NB4 (cell line): ENCODE measurements at regions not wholly inside any gene's neighbourhood (a gene's known extent, or its start where the extent isn't known, plus 50 kb on each side); places are given as distances from the start of the nearest gene placed in this dataset.

Experiments
- DNase-seq: peaks from one replicate; pipeline ENCODE4 v3.0.0; 2010; ENCODE audit warnings: low read depth
- H3K4me3 ChIP-seq: one replicate; pipeline ENCODE4 v1.5.1; 2011; ENCODE audit warnings: mild to moderate bottlenecking, low read depth, low read length, moderate library complexity
- MYC ChIP-seq: IDR thresholded peaks from 2 replicates; pipeline ENCODE4 v1.6.1; 2011; ENCODE audit warnings: low read depth, low read length
- POLR2A ChIP-seq: IDR thresholded peaks from 2 replicates; pipeline ENCODE4 v1.6.1; 2011; ENCODE audit warnings: mild to moderate bottlenecking; ENCODE audit not compliant: insufficient read length; ENCODE audit errors: extremely low read depth
- TF ChIP-seq, protein P1 (sequence below): IDR thresholded peaks from one replicate; pipeline ENCODE4 v1.5.1; 2012; ENCODE audit warnings: low read depth, low read length
- TF ChIP-seq, protein P2 (sequence below): IDR thresholded peaks from 2 replicates; pipeline ENCODE4 v1.6.1; 2011; ENCODE audit warnings: low read depth, low read length

DNA sequence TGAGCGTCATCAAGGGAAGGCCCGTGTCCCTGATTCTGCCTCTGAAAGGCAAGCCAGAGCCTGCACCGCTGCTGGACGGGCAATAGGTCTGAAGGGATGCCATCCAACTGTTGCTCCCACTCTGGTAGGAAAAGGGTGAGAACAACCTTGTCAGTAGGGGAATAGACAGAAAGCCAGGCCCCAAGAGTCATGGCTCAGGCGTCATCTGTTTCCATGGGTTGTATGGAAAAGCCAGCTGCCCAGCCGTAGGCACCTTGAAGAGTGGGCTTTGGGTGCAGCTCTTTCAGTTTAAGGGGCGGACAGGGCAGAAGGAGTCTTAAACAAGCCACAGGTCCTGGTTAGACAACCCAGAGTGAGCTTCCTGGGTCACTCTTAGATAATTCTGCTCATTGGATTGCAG, 66.5 kb downstream of the RNF6 start:
- DNase-seq: no peak
- no peak overlapping the region for H3K4me3 ChIP-seq
- TF ChIP-seq, protein P1, sequence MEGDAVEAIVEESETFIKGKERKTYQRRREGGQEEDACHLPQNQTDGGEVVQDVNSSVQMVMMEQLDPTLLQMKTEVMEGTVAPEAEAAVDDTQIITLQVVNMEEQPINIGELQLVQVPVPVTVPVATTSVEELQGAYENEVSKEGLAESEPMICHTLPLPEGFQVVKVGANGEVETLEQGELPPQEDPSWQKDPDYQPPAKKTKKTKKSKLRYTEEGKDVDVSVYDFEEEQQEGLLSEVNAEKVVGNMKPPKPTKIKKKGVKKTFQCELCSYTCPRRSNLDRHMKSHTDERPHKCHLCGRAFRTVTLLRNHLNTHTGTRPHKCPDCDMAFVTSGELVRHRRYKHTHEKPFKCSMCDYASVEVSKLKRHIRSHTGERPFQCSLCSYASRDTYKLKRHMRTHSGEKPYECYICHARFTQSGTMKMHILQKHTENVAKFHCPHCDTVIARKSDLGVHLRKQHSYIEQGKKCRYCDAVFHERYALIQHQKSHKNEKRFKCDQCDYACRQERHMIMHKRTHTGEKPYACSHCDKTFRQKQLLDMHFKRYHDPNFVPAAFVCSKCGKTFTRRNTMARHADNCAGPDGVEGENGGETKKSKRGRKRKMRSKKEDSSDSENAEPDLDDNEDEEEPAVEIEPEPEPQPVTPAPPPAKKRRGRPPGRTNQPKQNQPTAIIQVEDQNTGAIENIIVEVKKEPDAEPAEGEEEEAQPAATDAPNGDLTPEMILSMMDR: no peak
- TF ChIP-seq MYC: no peak
- TF ChIP-seq, protein P2, sequence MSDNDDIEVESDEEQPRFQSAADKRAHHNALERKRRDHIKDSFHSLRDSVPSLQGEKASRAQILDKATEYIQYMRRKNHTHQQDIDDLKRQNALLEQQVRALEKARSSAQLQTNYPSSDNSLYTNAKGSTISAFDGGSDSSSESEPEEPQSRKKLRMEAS: no peak

DNA sequence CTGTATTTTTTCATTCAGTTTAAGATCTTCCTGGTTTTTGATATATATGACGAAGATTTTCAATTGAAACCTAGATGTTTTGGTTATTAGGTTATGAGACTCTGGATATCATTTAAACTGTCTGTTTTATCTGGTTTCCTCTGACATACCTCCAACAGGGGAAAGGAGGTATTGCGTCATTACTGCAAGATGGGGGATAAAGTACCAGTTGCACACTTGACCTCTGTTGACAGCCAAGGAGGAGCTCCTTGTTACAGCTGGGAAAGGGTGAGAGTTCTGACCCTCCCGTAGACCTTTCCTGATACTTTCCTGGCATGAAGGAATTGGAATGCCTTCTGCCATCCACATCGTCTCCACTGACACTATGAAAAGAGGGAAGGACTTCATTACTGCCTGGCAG, 82.0 kb upstream of the SHISA2 start:
- TF ChIP-seq, protein P2: no peak
- DNase-seq: peak; percentile 16
- no peak overlapping the region for H3K4me3 ChIP-seq

DNA sequence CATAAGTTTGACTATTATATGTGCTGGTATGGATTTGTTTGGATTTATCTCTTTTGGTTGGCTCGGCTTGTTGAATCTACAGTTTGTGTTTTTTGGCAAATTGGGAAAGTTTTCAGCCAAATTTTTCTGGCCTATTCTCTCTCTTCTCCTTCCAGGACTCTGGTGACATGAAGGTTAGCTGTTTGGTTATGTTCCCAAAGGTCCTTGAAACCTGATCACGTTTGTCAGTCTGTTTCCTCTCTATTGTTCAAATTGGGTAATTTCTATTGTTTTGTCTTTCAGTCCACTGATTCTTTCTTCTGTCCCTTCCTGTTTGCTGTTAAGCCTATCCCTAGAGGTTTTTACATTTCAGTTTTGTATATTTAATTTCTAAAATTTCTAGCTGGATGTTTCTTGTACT, 81.5 kb upstream of the SHISA2 start:
- DNase-seq: no peak

DNA sequence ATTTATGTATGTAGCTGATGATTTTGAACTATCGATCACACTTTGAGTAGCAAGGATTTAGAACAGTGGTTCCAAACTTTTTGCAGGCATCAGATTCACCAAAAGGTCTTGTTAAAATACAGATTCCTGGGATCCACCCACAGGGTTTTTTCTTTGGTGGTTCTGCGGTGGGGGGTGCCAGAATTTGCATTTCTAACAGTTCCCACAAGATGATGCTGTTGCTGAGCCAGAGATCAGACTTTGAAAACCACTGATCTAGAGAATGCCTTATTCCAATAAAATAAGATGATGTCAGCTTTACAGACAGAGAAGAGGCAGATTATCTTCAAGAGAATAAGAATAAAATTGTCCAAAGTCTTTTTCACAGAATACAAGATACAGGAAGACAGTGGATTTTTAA, 80.9 kb upstream of the SHISA2 start:
- TF ChIP-seq POLR2A: no peak
- TF ChIP-seq, protein P1: peak; percentile 34
- no peak for TF ChIP-seq MYC
- TF ChIP-seq, protein P2: no peak
- H3K4me3 ChIP-seq: no peak overlapping the region
- peak; percentile 19 for DNase-seq

More for the DNA sequence above, 81.5 kb upstream of the SHISA2 start:
- TF ChIP-seq, protein P1: no peak
- no peak for TF ChIP-seq MYC
- TF ChIP-seq, protein P2: no peak
- no peak for TF ChIP-seq POLR2A
- no peak overlapping the region for H3K4me3 ChIP-seq

DNA sequence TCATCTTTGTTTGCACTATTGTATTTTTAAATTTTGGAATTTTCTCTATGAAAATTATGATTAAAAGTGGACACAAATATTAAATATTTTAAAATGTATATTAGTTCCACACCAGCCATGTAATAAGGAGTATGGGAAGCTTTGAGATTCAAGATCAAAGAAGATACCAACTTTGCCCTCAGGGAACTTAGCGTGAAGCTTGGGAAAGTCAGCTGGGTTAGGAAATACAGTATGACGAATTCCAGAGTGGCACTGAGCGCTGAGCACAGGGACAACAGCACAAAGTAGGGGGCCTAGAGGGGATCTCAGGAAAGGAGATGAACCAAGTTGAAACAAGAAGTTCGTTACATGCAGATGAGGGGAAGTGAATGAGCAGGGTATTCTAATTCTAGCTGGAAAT, 76.9 kb upstream of the SHISA2 start:
- no peak for DNase-seq
- TF ChIP-seq MYC (no peak), POLR2A (no peak)
- TF ChIP-seq, protein P1: no peak
- TF ChIP-seq, protein P2: no peak
- no peak overlapping the region for H3K4me3 ChIP-seq

DNA sequence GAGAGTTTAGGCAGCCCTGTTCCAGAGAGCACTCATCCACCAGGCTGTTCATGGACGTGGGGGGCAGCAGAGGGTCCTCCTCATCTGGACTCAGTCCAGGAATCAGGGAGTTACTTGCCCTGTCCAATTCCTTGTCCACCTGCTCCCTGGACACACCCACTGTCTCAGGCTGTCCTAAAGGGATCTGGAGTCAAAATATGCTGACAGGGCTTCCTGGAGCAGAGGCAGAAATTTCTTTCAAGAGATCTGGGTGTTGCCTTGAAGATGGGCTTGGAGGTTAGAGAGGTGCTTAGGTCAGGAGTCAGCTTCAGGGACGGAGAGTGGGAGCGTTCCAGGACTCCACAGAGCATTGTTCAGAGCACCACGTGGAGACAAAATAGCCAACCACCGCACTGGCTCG, 65.8 kb upstream of the SHISA2 start:
- TF ChIP-seq, protein P1: no peak
- TF ChIP-seq POLR2A: no peak
- TF ChIP-seq MYC: no peak
- TF ChIP-seq, protein P2: no peak
- no peak overlapping the region for H3K4me3 ChIP-seq
- no peak for DNase-seq
